Tibial nerve (tissue), 4 donors: ENCODE measurements at regions not wholly inside any gene's neighbourhood (a gene's known extent, or its start where the extent isn't known, plus 50 kb on each side); places are given as distances from the start of the nearest gene placed in this dataset.

Experiments
- DNase-seq, 2 donors: peaks; one replicate each; pipeline ENCODE4 v3.0.0-alpha.2; 2019; ENCODE audit warnings: low spot score in 2 of 2
- H3K27ac ChIP-seq, 4 donors: fragments of 200-600 bp; sonication (generic) in 3 of 4; one replicate each; pipeline ENCODE4 v1.5.1; 2017 to 2019; ENCODE audit warnings: mild to moderate bottlenecking in 1 of 4
- H3K27me3 ChIP-seq, 2 donors: fragments of 200-600 bp; sonication (generic) in 1 of 2; one replicate each; pipeline versions ENCODE4 v1.5.1 to v1.6.0; 2017 to 2019
- H3K36me3 ChIP-seq, 3 donors: fragments of 200-600 bp; sonication (generic); one replicate each; pipeline ENCODE4 v1.5.1; 2018 to 2019
- H3K4me1 ChIP-seq, 4 donors: fragments of 200-600 bp; sonication (generic) in 3 of 4; one replicate each; pipeline ENCODE4 v1.5.1; 2017 to 2019
- H3K4me3 ChIP-seq, 4 donors: fragments of 200-600 bp; sonication (generic) in 3 of 4; one replicate each; pipeline ENCODE4 v1.5.1; 2017 to 2019; ENCODE audit warnings: mild to moderate bottlenecking in 1 of 4, moderate library complexity in 1 of 4
- H3K9me3 ChIP-seq, 4 donors: fragments of 200-600 bp; sonication (generic) in 3 of 4; one replicate each; pipeline ENCODE4 v1.5.1; 2017 to 2019
- CTCF ChIP-seq, 5 experiments: fragments of 200-600 bp in 3 of 5; fragments of 450-650 bp in 2 of 5; sonication (generic) in 3 of 5; IDR thresholded peaks; one replicate each; pipeline ENCODE4 v1.5.1; 2016 to 2019; ENCODE audit warnings: antibody characterized with exemption in 5 of 5, mild to moderate bottlenecking in 3 of 5, moderate library complexity in 2 of 5
- EP300 ChIP-seq, 2 donors: sonication (generic); formaldehyde crosslinking; IDR thresholded peaks; one replicate each; pipeline ENCODE4 v1.6.1; 2017; ENCODE audit warnings: antibody characterized with exemption in 2 of 2, mild to moderate bottlenecking in 1 of 2
- POLR2A ChIP-seq, 2 donors: fragments of 450-650 bp; IDR thresholded peaks; one replicate each; pipeline ENCODE4 v1.6.1; 2017; ENCODE audit warnings: antibody characterized with exemption in 2 of 2, mild to moderate bottlenecking in 2 of 2, moderate library complexity in 2 of 2
- whole genome bisulfite sequencing, 2 donors: methylation state at CpG; one replicate each; pipeline ENCODE4 v1.1.5; 2018; 5-methylcytosine and 5-hydroxymethylcytosine counted together

DNA sequence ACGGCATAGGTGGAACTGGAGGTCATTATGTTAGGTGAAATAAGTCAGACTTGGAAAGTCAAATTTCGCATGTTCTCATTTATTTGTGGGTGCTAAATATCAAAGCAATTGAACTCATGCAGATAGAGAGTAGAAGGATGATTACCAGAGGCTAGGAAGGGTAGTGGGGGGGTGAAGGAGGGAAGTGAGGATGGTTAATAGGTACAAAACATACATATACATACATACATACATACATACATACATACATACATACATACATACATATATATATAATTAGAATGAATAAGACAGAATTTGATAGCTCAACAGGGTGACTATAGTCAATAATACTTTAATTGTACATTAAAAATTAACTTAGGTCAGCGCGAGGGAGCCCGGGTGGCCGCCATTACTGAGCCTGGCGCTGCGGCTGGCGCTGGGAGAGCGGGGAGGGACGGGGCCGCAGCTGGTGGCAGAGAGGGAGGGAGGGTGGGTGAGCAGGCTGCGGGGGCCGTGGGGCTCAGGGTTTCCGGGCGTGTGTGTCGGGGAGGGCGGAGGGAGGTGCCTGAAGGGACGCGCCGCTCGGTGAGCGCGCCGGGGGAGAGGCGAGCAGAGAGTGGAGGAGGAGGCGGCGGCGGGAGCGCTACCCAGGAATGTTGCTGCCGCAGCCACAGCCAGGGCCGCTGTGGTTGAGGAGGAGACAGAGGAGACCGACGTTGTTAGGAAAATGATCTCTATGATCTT lies 85.8 kb upstream of the EGFR start:
- Histone ChIP-seq H3K27me3 (no peaks in the 10 kb centered on the region), H3K27ac (peak overlapping the region in 2 of 4 donors; percentile 70 to 83), H3K4me3 (peak overlapping the region; percentile 32 to 55 (median 45)), H3K36me3 (no peaks in the 10 kb centered on the region), H3K9me3 (peaks cover 0 to 26% (median 2%) of the 10 kb centered on the region in 4 donors), H3K4me1 (peaks cover 0 to 7% (median 3%) of the 10 kb centered on the region in 4 donors)
- peak; percentile 9 to 16 for DNase-seq
- TF ChIP-seq POLR2A (IDR thresholded peaks at IDR 0.05) (no peak), CTCF (IDR thresholded peaks at IDR 0.05) (no peak), EP300 (IDR thresholded peaks at IDR 0.05) (no peak)
- WGBS, 2 donors: 9 to 11% methylated on average over 33 to 34 of the region's 34 CpGs

DNA sequence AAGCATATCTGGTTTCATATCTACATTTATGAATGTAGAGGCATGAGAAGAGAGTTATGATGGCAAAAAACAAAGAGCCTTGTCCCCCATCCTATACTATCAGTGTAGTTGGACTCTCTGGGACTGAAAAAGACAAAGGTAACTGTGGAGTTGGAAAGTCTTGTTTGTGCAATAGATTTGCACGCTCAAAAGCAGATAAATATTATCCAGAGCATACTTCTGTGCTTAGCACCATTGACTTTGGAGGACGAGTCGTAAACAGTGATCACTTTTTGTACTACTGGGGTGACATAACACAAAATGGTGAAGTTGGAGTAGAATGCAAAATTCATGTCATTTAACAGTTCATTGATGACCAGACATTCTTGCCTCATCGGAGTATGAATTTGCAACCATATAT lies 85.2 kb upstream of the EGFR start:
- 39 to 44% methylated on average over 4 of the region's 4 CpGs for WGBS, 2 donors
- TF ChIP-seq EP300 (IDR thresholded peaks at IDR 0.05) (no peak), CTCF (IDR thresholded peaks at IDR 0.05) (no peak), POLR2A (IDR thresholded peaks at IDR 0.05) (no peak)
- no peaks in the 10 kb centered on the region for H3K27me3 ChIP-seq
- H3K27ac ChIP-seq: peak overlapping the region in 1 of 4 donors; percentile 70
- H3K36me3 ChIP-seq: no peaks in the 10 kb centered on the region
- H3K4me1 ChIP-seq: peaks cover 0 to 7% (median 3%) of the 10 kb centered on the region in 4 donors
- H3K4me3 ChIP-seq: peak overlapping the region in 2 of 4 donors; percentile 37 to 53
- DNase-seq: no peak
- H3K9me3 ChIP-seq: peaks cover 0 to 26% (median 2%) of the 10 kb centered on the region in 4 donors

GRCh38 chr7:54940748-54941147 lies 78.1 kb upstream of the EGFR start:
- TF ChIP-seq POLR2A (IDR thresholded peaks at IDR 0.05) (no peak), EP300 (IDR thresholded peaks at IDR 0.05) (no peak), CTCF (IDR thresholded peaks at IDR 0.05) (no peak)
- no peak overlapping the region for H3K27ac ChIP-seq
- H3K9me3 ChIP-seq: no peaks in the 10 kb centered on the region
- no peak overlapping the region for H3K4me3 ChIP-seq
- H3K27me3 ChIP-seq: no peaks in the 10 kb centered on the region
- no peak for DNase-seq
- peaks cover 0 to 3% (median 0%) of the 10 kb centered on the region in 4 donors for H3K4me1 ChIP-seq
- WGBS, 2 donors: 79 to 87% methylated on average over 3 of the region's 3 CpGs
- H3K36me3 ChIP-seq: no peaks in the 10 kb centered on the region

- Histone ChIP-seq H3K9me3 (no peaks in the 10 kb centered on the region), H3K36me3 (no peaks in the 10 kb centered on the region), H3K4me1 (peaks cover 0 to 3% (median 0%) of the 10 kb centered on the region in 4 donors), H3K4me3 (no peak overlapping the region), H3K27me3 (no peaks in the 10 kb centered on the region), H3K27ac (no peak overlapping the region)
- no peak for TF ChIP-seq CTCF (IDR thresholded peaks at IDR 0.05)
- no peak for TF ChIP-seq EP300 (IDR thresholded peaks at IDR 0.05)
- TF ChIP-seq POLR2A (IDR thresholded peaks at IDR 0.05): no peak
- no peak for DNase-seq
- WGBS, 2 donors: 16 to 17% methylated on average over 3 of the region's 3 CpGs
Observed at GRCh38 chr7:54944179-54944578, 74.6 kb upstream of the EGFR start.

GRCh38 chr7:54946271-54946670 lies 72.5 kb upstream of the EGFR start:
- 92 to 95% methylated on average over 2 of the region's 2 CpGs for WGBS, 2 donors

More at GRCh38 chr7:54946271-54946670, 72.5 kb upstream of the EGFR start:
- DNase-seq: no peak
- Histone ChIP-seq H3K9me3 (no peaks in the 10 kb centered on the region), H3K4me3 (no peak overlapping the region), H3K27me3 (no peaks in the 10 kb centered on the region), H3K4me1 (peaks cover 0 to 3% (median 0%) of the 10 kb centered on the region in 4 donors), H3K36me3 (no peaks in the 10 kb centered on the region), H3K27ac (no peak overlapping the region)
- TF ChIP-seq EP300 (IDR thresholded peaks at IDR 0.05): no peak
- no peak for TF ChIP-seq CTCF (IDR thresholded peaks at IDR 0.05)
- no peak for TF ChIP-seq POLR2A (IDR thresholded peaks at IDR 0.05)
